Activated naive CD4-positive, alpha-beta T cell treated with anti-CD3 and anti-CD28 coated beads for 36 hours (primary cell): ENCODE measurements at regions not wholly inside any gene's neighbourhood (a gene's known extent, or its start where the extent isn't known, plus 50 kb on each side); places are given as distances from the start of the nearest gene placed in this dataset.

Experiments
- CTCF ChIA-PET: fragments of 350-600 bp; sonication (Branson Sonifier 250); formaldehyde crosslinking; loops from one replicate; lab custom pipeline; 2021; ENCODE audit warnings: antibody characterized with exemption; lab: Charles Lee
- DNase-seq: peaks from one replicate; pipeline ENCODE4 v3.0.0-alpha.2; 2020
- H3K27ac Mint-ChIP-seq: one replicate; pipeline ENCODE4 v1.8.0; 2021; ENCODE audit warnings: mild to moderate bottlenecking, mixed read lengths
- H3K27me3 Mint-ChIP-seq: one replicate; pipeline ENCODE4 v1.8.0; 2021; ENCODE audit warnings: low read depth, mixed read lengths
- H3K36me3 Mint-ChIP-seq: one replicate; pipeline ENCODE4 v1.8.0; 2021; ENCODE audit warnings: low read depth, mixed read lengths
- H3K4me1 Mint-ChIP-seq: one replicate; pipeline ENCODE4 v1.8.0; 2021; ENCODE audit warnings: low read depth, mixed read lengths
- H3K4me3 Mint-ChIP-seq: one replicate; pipeline ENCODE4 v1.8.0; 2021; ENCODE audit warnings: mild to moderate bottlenecking, moderate library complexity, mixed read lengths
- H3K9me3 Mint-ChIP-seq: one replicate; pipeline ENCODE4 v1.8.0; 2021; ENCODE audit warnings: mixed read lengths
- intact Hi-C: fragments of 100-400 bp; cut with micrococcal nuclease; formaldehyde crosslinking; loops from one replicate; pipeline ENCODE4 v1.15.1; 2023

- H3K36me3 Mint-ChIP-seq = no peaks in the 10 kb centered on the region
- DNase-seq = no peak
- no peak overlapping the region for H3K27ac Mint-ChIP-seq
- intact Hi-C loops = no loop called here
- CTCF ChIA-PET = interaction anchor here (0.6 kb wide), 1 partner anchor 161 kb away, joined by 3 read pairs; no protein-coding TSS in a partner anchor
- H3K27me3 Mint-ChIP-seq = no peaks in the 10 kb centered on the region
- no peak overlapping the region for H3K4me3 Mint-ChIP-seq
- no peaks in the 10 kb centered on the region for H3K9me3 Mint-ChIP-seq
- H3K4me1 Mint-ChIP-seq = no peaks in the 10 kb centered on the region
Observed at GRCh38 chr6:51495610-51496396, 591.6 kb downstream of the PKHD1 start.

- DNase-seq = no peak
- H3K27ac Mint-ChIP-seq = no peak overlapping the region
Observed at GRCh38 chr6:51502996-51503395, 584.4 kb downstream of the PKHD1 start.

GRCh38 chr6:51505434-51505833 is 582.0 kb downstream of the PKHD1 start:
- Mint-ChIP-seq H3K27me3 (no peaks in the 10 kb centered on the region), H3K4me3 (no peak overlapping the region), H3K9me3 (no peaks in the 10 kb centered on the region), H3K27ac (no peak overlapping the region), H3K4me1 (no peaks in the 10 kb centered on the region), H3K36me3 (no peaks in the 10 kb centered on the region)
- intact Hi-C loops = no loop called here
- CTCF ChIA-PET = no interaction called here
- DNase-seq = no peak

More at GRCh38 chr6:51502996-51503395, 584.4 kb downstream of the PKHD1 start:
- intact Hi-C loops = no loop called here
- no peaks in the 10 kb centered on the region for H3K36me3 Mint-ChIP-seq
- no peaks in the 10 kb centered on the region for H3K27me3 Mint-ChIP-seq
- H3K4me1 Mint-ChIP-seq = no peaks in the 10 kb centered on the region
- CTCF ChIA-PET = no interaction called here
- no peak overlapping the region for H3K4me3 Mint-ChIP-seq
- H3K9me3 Mint-ChIP-seq = no peaks in the 10 kb centered on the region

- Mint-ChIP-seq H3K9me3 (peaks cover 1% of the 10 kb centered on the region), H3K27ac (no peak overlapping the region), H3K36me3 (no peaks in the 10 kb centered on the region), H3K4me1 (no peaks in the 10 kb centered on the region), H3K27me3 (no peaks in the 10 kb centered on the region), H3K4me3 (no peak overlapping the region)
- intact Hi-C loops = no loop called here
- CTCF ChIA-PET = no interaction called here
- DNase-seq = no peak
Observed at GRCh38 chr6:51509597-51509996, 577.8 kb downstream of the PKHD1 start.

GRCh38 chr6:51511081-51511480 is 576.3 kb downstream of the PKHD1 start:
- no peaks in the 10 kb centered on the region for H3K27me3 Mint-ChIP-seq
- H3K36me3 Mint-ChIP-seq = no peaks in the 10 kb centered on the region
- intact Hi-C loops = no loop called here
- H3K9me3 Mint-ChIP-seq = peaks cover 1% of the 10 kb centered on the region
- CTCF ChIA-PET = no interaction called here
- no peaks in the 10 kb centered on the region for H3K4me1 Mint-ChIP-seq
- no peak for DNase-seq
- no peak overlapping the region for H3K4me3 Mint-ChIP-seq
- no peak overlapping the region for H3K27ac Mint-ChIP-seq

- intact Hi-C loops = no loop called here
- CTCF ChIA-PET = no interaction called here
- H3K36me3 Mint-ChIP-seq = no peaks in the 10 kb centered on the region
- H3K9me3 Mint-ChIP-seq = peaks cover 10% of the 10 kb centered on the region
- no peak for DNase-seq
- no peak overlapping the region for H3K27ac Mint-ChIP-seq
- H3K27me3 Mint-ChIP-seq = no peaks in the 10 kb centered on the region
- H3K4me1 Mint-ChIP-seq = no peaks in the 10 kb centered on the region
- no peak overlapping the region for H3K4me3 Mint-ChIP-seq
Observed at GRCh38 chr6:51513891-51514747, 573.3 kb downstream of the PKHD1 start.

GRCh38 chr6:51514748-51515402 is 572.5 kb downstream of the PKHD1 start:
- DNase-seq = no peak
- Mint-ChIP-seq H3K27me3 (no peaks in the 10 kb centered on the region), H3K4me1 (no peaks in the 10 kb centered on the region), H3K4me3 (no peak overlapping the region), H3K27ac (no peak overlapping the region), H3K9me3 (peaks cover 10% of the 10 kb centered on the region), H3K36me3 (no peaks in the 10 kb centered on the region)
- intact Hi-C loops = no loop called here
- CTCF ChIA-PET = no interaction called here

- CTCF ChIA-PET = no interaction called here
- Mint-ChIP-seq H3K27me3 (no peaks in the 10 kb centered on the region), H3K36me3 (no peaks in the 10 kb centered on the region), H3K9me3 (no peaks in the 10 kb centered on the region), H3K4me3 (no peak overlapping the region), H3K27ac (no peak overlapping the region), H3K4me1 (no peaks in the 10 kb centered on the region)
- no peak for DNase-seq
- intact Hi-C loops = no loop called here
Observed at GRCh38 chr6:51526049-51526448, 561.4 kb downstream of the PKHD1 start.

- Mint-ChIP-seq H3K36me3 (no peaks in the 10 kb centered on the region), H3K27me3 (no peaks in the 10 kb centered on the region), H3K9me3 (no peaks in the 10 kb centered on the region), H3K4me1 (no peaks in the 10 kb centered on the region), H3K4me3 (no peak overlapping the region), H3K27ac (no peak overlapping the region)
- DNase-seq = no peak
- CTCF ChIA-PET = no interaction called here
- intact Hi-C loops = no loop called here
Observed at GRCh38 chr6:51526922-51527321, 560.5 kb downstream of the PKHD1 start.

GRCh38 chr6:51528556-51528955 is 558.9 kb downstream of the PKHD1 start:
- no peaks in the 10 kb centered on the region for H3K9me3 Mint-ChIP-seq
- H3K36me3 Mint-ChIP-seq = no peaks in the 10 kb centered on the region
- H3K27ac Mint-ChIP-seq = no peak overlapping the region
- H3K4me3 Mint-ChIP-seq = no peak overlapping the region
- CTCF ChIA-PET = no interaction called here
- intact Hi-C loops = no loop called here
- DNase-seq = no peak
- no peaks in the 10 kb centered on the region for H3K27me3 Mint-ChIP-seq
- H3K4me1 Mint-ChIP-seq = no peaks in the 10 kb centered on the region

- Mint-ChIP-seq H3K4me1 (no peaks in the 10 kb centered on the region), H3K27me3 (no peaks in the 10 kb centered on the region), H3K9me3 (no peaks in the 10 kb centered on the region), H3K27ac (no peak overlapping the region), H3K4me3 (no peak overlapping the region), H3K36me3 (no peaks in the 10 kb centered on the region)
- intact Hi-C loops = no loop called here
- CTCF ChIA-PET = no interaction called here
- DNase-seq = no peak
Observed at GRCh38 chr6:51529240-51529639, 558.2 kb downstream of the PKHD1 start.

- CTCF ChIA-PET = no interaction called here
- no peak for DNase-seq
- no peak overlapping the region for H3K4me3 Mint-ChIP-seq
- H3K36me3 Mint-ChIP-seq = no peaks in the 10 kb centered on the region
- H3K4me1 Mint-ChIP-seq = no peaks in the 10 kb centered on the region
- no peaks in the 10 kb centered on the region for H3K9me3 Mint-ChIP-seq
- intact Hi-C loops = no loop called here
- no peaks in the 10 kb centered on the region for H3K27me3 Mint-ChIP-seq
- no peak overlapping the region for H3K27ac Mint-ChIP-seq
Observed at GRCh38 chr6:51531623-51532022, 555.8 kb downstream of the PKHD1 start.
